ENCODE measurements at regions not wholly inside any gene's neighbourhood (a gene's known extent, or its start where the extent isn't known, plus 50 kb on each side); places are given as distances from the start of the nearest gene placed in this dataset.
"Not testable (repeated sequence)": the region's sequence is repeated elsewhere in the genome, so short reads cannot be mapped to it uniquely, and the experiment has no call there.

GRCh38 chr2:210861038-210861665 lies 304.8 kb downstream of the CPS1 start:
- no peak for DNase-seq

- no peak for DNase-seq
Observed at GRCh38 chr2:210862283-210863065, 306.1 kb downstream of the CPS1 start.

GRCh38 chr2:210863283-210863682 lies 306.9 kb downstream of the CPS1 start:
- DNase-seq, result no peak

GRCh38 chr2:210871566-210871965 lies 315.2 kb downstream of the CPS1 start:
- DNase-seq, result not testable (repeated sequence)

DNA sequence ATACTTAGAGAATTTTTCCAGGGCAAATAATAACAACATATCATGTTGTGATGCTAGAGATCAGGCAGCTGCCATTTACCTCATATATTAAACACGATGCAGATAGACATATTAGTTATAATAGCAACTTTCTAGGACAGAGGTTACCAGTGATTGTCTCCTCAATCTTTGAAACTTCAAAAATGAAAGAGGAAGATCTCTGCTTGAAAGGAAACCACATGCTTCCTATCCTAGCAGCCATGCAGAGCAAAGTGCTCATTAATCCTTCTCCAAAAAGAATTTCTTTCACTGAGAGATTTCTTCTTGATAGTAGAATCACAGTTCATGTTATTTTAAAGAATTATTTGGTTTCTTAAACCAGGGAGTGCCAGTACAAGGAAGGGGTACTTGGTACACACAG lies 317.2 kb downstream of the CPS1 start:
- DNase-seq, result no peak

DNA sequence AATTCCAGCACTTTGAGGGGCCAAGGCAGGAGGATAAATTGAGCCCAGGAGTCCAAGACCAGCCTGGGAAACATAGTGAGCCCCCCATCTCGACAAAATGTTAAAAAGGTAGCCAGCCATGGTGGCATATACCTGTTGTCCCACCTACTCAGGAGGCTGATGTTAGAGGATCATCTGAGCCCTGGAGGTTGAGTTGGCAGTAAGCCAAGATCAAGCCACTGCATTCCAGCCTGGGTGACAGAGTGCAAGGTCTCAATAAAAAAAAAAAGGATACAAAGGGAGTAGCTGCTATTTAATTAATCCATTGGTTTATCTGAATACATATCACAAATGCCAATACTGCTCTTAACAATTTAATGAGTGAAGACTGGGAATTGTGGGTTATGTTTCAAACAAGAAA lies 327.8 kb downstream of the CPS1 start:
- DNase-seq, result no peak

GRCh38 chr2:210888035-210888434 lies 331.6 kb downstream of the CPS1 start:
- DNase-seq, result no peak

DNA sequence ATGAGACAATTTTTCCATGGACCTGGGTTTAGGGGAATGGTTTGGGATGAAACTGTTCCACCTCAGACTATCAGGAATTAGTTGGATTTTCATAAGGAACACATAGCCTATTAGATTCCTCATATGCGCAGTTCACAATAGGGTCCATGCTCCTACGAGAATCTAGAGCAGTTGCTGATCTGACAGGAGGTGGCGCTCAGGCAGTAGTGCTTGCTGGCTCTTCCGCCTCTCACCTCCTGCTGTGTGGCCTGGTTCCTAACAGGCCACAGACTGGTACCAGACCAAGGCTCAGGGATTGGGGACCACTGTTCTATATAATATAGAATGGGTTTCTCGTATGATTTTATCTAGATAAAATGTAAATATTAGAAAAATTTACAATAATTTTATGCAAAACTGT lies 338.7 kb downstream of the CPS1 start:
- no peak for DNase-seq

GRCh38 chr2:210899131-210899530 lies 342.7 kb downstream of the CPS1 start:
- DNase-seq, result no peak

DNA sequence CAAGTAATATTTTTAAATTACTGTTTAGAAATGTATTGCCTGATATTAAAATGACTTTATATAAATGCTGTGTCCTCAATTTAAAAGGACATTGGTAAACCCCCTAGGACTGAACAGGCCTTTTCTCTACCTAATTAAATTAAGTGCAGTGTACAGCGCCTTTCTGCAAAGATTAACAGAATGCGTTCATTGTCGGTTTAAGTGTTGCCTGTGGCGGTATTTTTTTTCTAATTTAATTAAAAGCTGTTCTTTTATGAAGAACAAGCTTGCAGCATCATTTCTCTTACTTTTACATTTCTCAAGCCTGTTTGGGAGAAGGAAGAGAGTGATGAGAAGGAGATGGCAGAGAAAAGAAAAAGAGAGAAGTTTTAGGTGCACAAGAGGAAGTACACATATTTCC lies 344.9 kb downstream of the CPS1 start:
- DNase-seq, result no peak

DNA sequence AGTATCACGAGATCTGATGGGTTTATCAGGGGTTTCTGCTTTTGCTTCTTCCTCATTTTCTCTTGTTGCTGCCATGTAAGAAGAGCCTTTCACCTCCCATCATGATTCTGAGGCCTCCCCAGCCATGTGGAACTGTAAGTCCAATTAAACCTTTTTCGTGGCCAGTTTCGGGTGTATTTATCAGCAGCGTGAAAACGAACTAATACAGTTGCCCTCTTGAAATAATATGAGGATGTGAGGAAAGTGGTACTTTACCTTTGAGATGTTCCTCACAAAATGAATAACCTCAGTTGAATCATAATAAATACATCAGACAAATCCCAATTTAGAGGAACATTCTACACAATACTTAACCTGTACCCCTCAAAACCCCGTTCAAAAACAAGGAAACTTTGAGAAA lies 356.4 kb downstream of the CPS1 start:
- no peak for DNase-seq

DNA sequence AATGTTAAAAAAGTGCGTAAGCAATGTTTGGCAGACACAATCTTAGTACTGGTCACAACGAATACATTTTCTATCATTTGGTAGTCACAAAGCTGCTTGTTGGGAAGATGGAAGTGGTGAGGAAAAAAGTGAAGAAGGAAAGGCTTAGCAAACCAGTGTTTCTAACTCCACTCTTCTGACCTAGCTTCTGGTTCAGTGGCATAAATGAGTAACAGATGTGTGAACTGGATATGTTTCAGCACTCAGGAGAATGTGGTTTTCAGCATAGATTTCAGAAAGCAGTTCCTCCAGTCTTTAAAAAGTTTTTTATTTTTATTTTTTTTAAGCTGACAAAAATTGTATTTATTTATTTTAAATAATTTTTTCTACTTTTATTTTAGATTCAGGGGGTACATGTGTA lies 357.1 kb downstream of the CPS1 start:
- DNase-seq, result no peak

GRCh38 chr2:210915912-210916311 lies 359.5 kb downstream of the CPS1 start:
- DNase-seq, result no peak

GRCh38 chr2:210917465-210917864 lies 361.1 kb downstream of the CPS1 start:
- no peak for DNase-seq

DNA sequence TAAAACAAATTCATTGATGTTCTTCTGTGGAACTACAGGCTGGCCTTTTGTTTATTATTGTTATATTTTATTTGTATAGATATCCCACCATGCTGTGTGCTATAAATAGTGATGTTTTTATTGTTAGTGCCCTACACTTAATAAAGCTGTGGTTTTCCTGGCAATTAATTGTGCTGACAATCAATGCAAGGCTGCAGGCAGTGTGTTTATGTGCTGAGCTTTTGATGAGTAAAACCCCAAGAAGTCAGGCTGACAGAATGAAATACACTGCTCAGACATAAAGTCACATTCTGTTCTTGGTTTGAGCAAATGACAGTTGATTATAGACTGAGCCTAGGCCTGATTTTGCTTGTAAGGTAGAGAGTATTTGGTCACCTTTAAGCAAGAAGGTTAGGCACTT lies 362.7 kb downstream of the CPS1 start:
- DNase-seq, result no peak

- DNase-seq, result no peak
Observed at GRCh38 chr2:210922419-210922818, 366.0 kb downstream of the CPS1 start.

- DNase-seq, result no peak
Observed at GRCh38 chr2:210928714-210929113, 372.3 kb downstream of the CPS1 start.

- DNase-seq, result no peak
Observed at GRCh38 chr2:210938228-210938627, 381.8 kb downstream of the CPS1 start.

- no peak for DNase-seq
Observed at GRCh38 chr2:210946395-210946794, 390.0 kb downstream of the CPS1 start.

DNA sequence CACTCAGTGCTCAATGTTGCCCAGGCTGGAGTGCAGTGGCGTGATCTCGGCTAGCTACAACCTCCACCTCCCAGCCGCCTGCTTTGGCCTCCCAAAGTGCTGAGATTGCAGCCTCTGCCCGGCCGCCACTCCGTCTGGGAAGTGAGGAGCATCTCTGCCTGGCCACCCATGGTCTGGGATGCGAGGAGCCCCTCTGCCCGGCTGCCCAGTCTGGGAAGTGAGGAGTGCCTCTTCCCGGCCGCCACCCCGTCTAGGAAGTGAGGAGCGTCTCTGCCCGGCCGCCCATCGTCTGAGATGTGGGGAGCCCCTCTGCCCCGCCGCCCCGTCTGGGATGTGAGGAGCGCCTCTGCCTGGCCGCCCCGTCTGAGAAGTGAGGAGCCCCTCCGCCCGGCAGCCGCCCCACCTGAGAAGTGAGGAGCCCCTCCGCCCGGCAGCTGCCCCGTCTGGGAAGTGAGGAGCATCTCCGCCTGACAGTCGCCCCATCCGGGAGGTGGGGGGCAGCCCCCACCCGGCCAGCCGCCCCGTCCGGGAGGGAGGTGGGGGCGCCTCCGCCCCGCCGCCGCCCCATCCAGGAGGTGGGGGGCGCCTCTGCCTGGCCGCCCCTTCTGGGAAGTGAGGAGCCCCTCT lies 394.1 kb downstream of the CPS1 start:
- not testable (repeated sequence) for DNase-seq

- no peak for DNase-seq
Observed at GRCh38 chr2:210954386-210954907, 398.0 kb downstream of the CPS1 start.

- no peak for DNase-seq
Observed at GRCh38 chr2:210955591-210955990, 399.2 kb downstream of the CPS1 start.

DNA sequence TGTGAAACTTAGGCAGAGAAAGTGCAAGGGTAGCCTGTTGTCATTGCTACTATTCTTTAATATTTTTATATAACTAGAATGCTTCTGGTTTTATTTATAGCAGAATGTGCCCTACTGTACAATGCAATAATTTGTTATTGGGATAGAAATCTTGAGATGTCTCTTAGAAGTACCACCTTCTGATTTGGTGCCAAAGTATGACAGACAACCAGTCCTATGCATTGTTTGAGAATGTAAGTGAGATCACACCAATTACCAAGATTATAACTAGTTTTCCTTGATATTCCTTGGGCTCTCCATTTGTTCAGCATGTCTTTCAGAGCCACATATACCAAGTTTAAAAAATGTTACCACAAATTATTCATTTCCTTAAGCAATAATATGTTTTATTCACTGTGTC lies 399.7 kb downstream of the CPS1 start:
- no peak for DNase-seq

- no peak for DNase-seq
Observed at GRCh38 chr2:210961249-210961648, 404.9 kb downstream of the CPS1 start.
